Nephron progenitor cell (in vitro differentiated cells): ENCODE measurements at regions not wholly inside any gene's neighbourhood (a gene's known extent, or its start where the extent isn't known, plus 50 kb on each side); places are given as distances from the start of the nearest gene placed in this dataset.
A peak's percentile ranks its signal among the peaks of the same experiment; 100 is the strongest.

Source experiments
- DNase-seq: peaks from one replicate; pipeline ENCODE4 v3.0.0; 2021
- H3K27ac Mint-ChIP-seq: 2 replicates; pipeline ENCODE4 v1.8.0; 2021; ENCODE audit warnings: mild to moderate bottlenecking, moderate library complexity, mixed read lengths
- H3K27me3 Mint-ChIP-seq: 2 replicates; pipeline ENCODE4 v1.8.0; 2021; ENCODE audit warnings: mild to moderate bottlenecking, low read depth, mixed read lengths; ENCODE audit not compliant: poor library complexity
- H3K36me3 Mint-ChIP-seq: 2 replicates; pipeline ENCODE4 v1.8.0; 2021; ENCODE audit warnings: low read depth, mixed read lengths
- H3K4me1 Mint-ChIP-seq: 2 replicates; pipeline ENCODE4 v1.8.0; 2021; ENCODE audit warnings: mixed read lengths
- H3K4me3 Mint-ChIP-seq: 2 replicates; pipeline ENCODE4 v1.8.0; 2021; ENCODE audit warnings: mild to moderate bottlenecking, moderate library complexity, mixed read lengths
- H3K9me3 Mint-ChIP-seq: 2 replicates; pipeline ENCODE4 v1.8.0; 2021; ENCODE audit warnings: mild to moderate bottlenecking, moderate library complexity, mixed read lengths
- CTCF ChIP-seq: fragments of 200-600 bp; sonication (generic); IDR thresholded peaks from 2 replicates; pipeline ENCODE4 v1.5.0; 2021; ENCODE audit warnings: antibody characterized with exemption

- Mint-ChIP-seq H3K27ac (no peak overlapping the region), H3K9me3 (peaks cover 8% of the 10 kb centered on the region), H3K4me3 (no peak overlapping the region), H3K27me3 (peaks cover 9% of the 10 kb centered on the region), H3K36me3 (no peaks in the 10 kb centered on the region), H3K4me1 (no peaks in the 10 kb centered on the region)
- no peak for DNase-seq
- peak; percentile 18 for TF ChIP-seq CTCF
Observed at GRCh38 chr16:52976539-52977167, 76.0 kb downstream of the CHD9NB start.

- TF ChIP-seq CTCF: no peak
- DNase-seq: no peak
- H3K9me3 Mint-ChIP-seq: peaks cover 3% of the 10 kb centered on the region
- H3K27ac Mint-ChIP-seq: no peak overlapping the region
- no peaks in the 10 kb centered on the region for H3K27me3 Mint-ChIP-seq
- no peak overlapping the region for H3K4me3 Mint-ChIP-seq
- H3K4me1 Mint-ChIP-seq: no peaks in the 10 kb centered on the region
- no peaks in the 10 kb centered on the region for H3K36me3 Mint-ChIP-seq
Observed at GRCh38 chr16:52967744-52968143, 85.0 kb downstream of the CHD9NB start.

DNA sequence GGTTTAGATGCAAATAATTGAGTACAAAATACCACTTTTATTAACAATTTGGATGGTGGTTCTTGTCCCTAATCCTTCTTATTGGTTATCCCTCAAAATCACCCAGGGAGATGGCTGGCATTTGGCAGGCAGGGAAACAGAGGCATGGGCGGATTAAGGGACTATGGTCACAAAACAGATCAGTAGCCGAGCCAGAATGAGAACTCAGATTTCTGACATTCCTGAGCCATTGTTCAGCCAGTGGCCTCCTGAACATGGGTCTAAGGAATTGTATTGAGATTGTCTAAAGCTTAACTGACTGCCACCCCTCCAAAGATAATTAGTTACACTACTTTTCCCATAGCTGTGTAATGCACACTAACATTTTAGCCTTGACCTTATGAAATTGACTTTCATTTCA is 88.4 kb downstream of the CHD9NB start:
- H3K36me3 Mint-ChIP-seq: no peaks in the 10 kb centered on the region
- no peak for DNase-seq
- peaks cover 7% of the 10 kb centered on the region for H3K27me3 Mint-ChIP-seq
- no peaks in the 10 kb centered on the region for H3K4me1 Mint-ChIP-seq
- TF ChIP-seq CTCF: no peak
- H3K9me3 Mint-ChIP-seq: no peaks in the 10 kb centered on the region
- H3K27ac Mint-ChIP-seq: no peak overlapping the region
- no peak overlapping the region for H3K4me3 Mint-ChIP-seq

- Mint-ChIP-seq H3K4me3 (no peak overlapping the region), H3K4me1 (no peaks in the 10 kb centered on the region), H3K9me3 (no peaks in the 10 kb centered on the region), H3K36me3 (no peaks in the 10 kb centered on the region), H3K27ac (no peak overlapping the region), H3K27me3 (peaks cover 7% of the 10 kb centered on the region)
- no peak for TF ChIP-seq CTCF
- no peak for DNase-seq
Observed at GRCh38 chr16:52963855-52964242, 88.8 kb downstream of the CHD9NB start.

- TF ChIP-seq CTCF: no peak
- Mint-ChIP-seq H3K36me3 (no peaks in the 10 kb centered on the region), H3K27ac (no peak overlapping the region), H3K9me3 (no peaks in the 10 kb centered on the region), H3K27me3 (peaks cover 7% of the 10 kb centered on the region), H3K4me3 (no peak overlapping the region), H3K4me1 (no peaks in the 10 kb centered on the region)
- DNase-seq: no peak
Observed at GRCh38 chr16:52963212-52963854, 89.4 kb downstream of the CHD9NB start.

DNA sequence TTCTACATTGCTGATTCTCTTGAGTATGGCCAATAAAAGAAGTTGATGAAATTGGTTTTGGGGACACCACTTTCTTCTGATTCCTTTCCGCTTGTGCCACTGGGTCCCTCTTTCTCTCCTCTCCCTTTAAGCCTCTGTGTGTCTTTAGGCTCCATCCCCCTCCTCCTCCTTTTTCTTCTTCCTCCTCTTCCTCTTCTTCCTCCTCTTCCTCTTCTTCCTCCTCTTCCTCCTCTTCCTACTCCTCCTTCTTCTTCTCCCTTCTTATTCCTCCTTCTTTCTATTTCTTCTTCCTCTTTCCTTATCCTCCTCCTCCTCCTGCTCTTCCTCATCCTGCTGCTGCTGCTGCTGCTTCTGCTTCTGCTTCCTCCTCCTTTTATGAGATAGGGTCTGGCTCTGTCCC is 93.7 kb downstream of the CHD9NB start:
- Mint-ChIP-seq H3K36me3 (no peaks in the 10 kb centered on the region), H3K27ac (no peak overlapping the region), H3K4me1 (no peaks in the 10 kb centered on the region), H3K4me3 (no peak overlapping the region), H3K9me3 (no peaks in the 10 kb centered on the region), H3K27me3 (peaks cover 7% of the 10 kb centered on the region)
- no peak for TF ChIP-seq CTCF
- no peak for DNase-seq
